Kidney (tissue), 13 donors: ENCODE measurements at regions not wholly inside any gene's neighbourhood (a gene's known extent, or its start where the extent isn't known, plus 50 kb on each side); places are given as distances from the start of the nearest gene placed in this dataset.

Experiments
- DNase-seq, 5 donors: peaks; one replicate each; pipeline ENCODE4 v3.0.0-alpha.2; 2013 to 2020
- FAIRE-seq: peaks from 2 replicates; lab custom pipeline; 2012; peaks lifted over from hg19 to GRCh38; lab: Jason Lieb, UNC
- H3K27ac ChIP-seq, 2 donors: one replicate each; pipeline ENCODE4 v1.7.0; 2013; ENCODE audit warnings: low read depth in 2 of 2, low read length in 2 of 2, inconsistent platforms in 1 of 2
- H3K27me3 ChIP-seq: one replicate; pipeline ENCODE4 v1.7.1; 2013; ENCODE audit warnings: low read length, inconsistent platforms; ENCODE audit not compliant: control insufficient read depth, insufficient read depth
- H3K36me3 ChIP-seq, 3 donors: one replicate each; pipeline versions ENCODE4 v1.7.0 to v1.7.1; 2013; ENCODE audit warnings: low read length in 3 of 3, control low read depth in 1 of 3, inconsistent platforms in 1 of 3; ENCODE audit not compliant: insufficient read depth in 3 of 3, control insufficient read depth in 2 of 3
- H3K4me1 ChIP-seq, 3 donors: one replicate each; pipeline versions ENCODE4 v1.7.0 to v1.7.1; 2013; ENCODE audit warnings: low read length in 3 of 3, inconsistent platforms in 1 of 3, low read depth in 1 of 3; ENCODE audit not compliant: control insufficient read depth in 2 of 3, insufficient read depth in 2 of 3
- H3K4me3 ChIP-seq, 3 donors: one replicate each; pipeline versions ENCODE4 v1.7.0 to v1.8.1; 2013; ENCODE audit warnings: low read length in 3 of 3, control low read depth in 1 of 3, inconsistent platforms in 1 of 3
- H3K9ac ChIP-seq, 3 donors: one replicate each; pipeline versions ENCODE4 v1.7.0 to v1.7.1; 2013; ENCODE audit warnings: low read length in 3 of 3, control low read depth in 1 of 3, inconsistent platforms in 1 of 3
- H3K9me3 ChIP-seq, 3 donors: one replicate each; pipeline versions ENCODE4 v1.7.0 to v1.7.1; 2013; ENCODE audit warnings: low read length in 3 of 3, control low read depth in 1 of 3, inconsistent platforms in 1 of 3; ENCODE audit not compliant: control insufficient read depth in 2 of 3, insufficient read depth in 1 of 3
- intact Hi-C: fragments of 100-400 bp; cut with DNase I; formaldehyde crosslinking; loops from one replicate; pipeline ENCODE4 v1.11.1; 2022
- TF ChIP-seq, protein P1 (sequence below): IDR thresholded peaks from 3 replicates; pipeline ENCODE4 v1.5.1; 2012; ENCODE audit warnings: mild to moderate bottlenecking, moderate library complexity, borderline replicate concordance; ENCODE audit not compliant: insufficient read depth; ENCODE audit errors: extremely low read depth
- donor health status: control.
- donor health status: control.
- donor health status: control.
- donor health status: control.
- donor health status: control.
- donor health status: DM: yes; HTN: yes; CAD: no.
- donor health status: Normal renal cell carcinoma (clear cell type).

DNA sequence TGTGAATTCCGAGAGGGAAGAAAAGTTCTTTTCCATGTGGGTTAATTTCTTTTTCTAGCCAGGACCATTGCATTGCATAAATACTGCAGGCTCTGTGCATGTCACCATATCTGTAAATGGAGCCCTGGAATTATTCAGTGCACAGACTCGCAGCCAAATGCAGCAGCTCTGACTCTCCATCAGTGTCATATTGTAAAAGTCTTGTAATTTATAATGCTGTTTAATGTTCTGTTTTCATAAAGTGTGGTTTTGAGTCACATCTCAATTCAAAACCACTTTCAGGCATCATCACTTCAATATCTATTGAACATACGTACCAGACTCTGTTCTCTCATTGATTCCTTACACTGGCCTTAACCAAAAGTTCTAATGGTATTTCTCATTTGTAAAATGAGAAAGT lies 193.9 kb upstream of the RPL34 start:
- intact Hi-C loops, result no loop called here
- TF ChIP-seq, protein P1, sequence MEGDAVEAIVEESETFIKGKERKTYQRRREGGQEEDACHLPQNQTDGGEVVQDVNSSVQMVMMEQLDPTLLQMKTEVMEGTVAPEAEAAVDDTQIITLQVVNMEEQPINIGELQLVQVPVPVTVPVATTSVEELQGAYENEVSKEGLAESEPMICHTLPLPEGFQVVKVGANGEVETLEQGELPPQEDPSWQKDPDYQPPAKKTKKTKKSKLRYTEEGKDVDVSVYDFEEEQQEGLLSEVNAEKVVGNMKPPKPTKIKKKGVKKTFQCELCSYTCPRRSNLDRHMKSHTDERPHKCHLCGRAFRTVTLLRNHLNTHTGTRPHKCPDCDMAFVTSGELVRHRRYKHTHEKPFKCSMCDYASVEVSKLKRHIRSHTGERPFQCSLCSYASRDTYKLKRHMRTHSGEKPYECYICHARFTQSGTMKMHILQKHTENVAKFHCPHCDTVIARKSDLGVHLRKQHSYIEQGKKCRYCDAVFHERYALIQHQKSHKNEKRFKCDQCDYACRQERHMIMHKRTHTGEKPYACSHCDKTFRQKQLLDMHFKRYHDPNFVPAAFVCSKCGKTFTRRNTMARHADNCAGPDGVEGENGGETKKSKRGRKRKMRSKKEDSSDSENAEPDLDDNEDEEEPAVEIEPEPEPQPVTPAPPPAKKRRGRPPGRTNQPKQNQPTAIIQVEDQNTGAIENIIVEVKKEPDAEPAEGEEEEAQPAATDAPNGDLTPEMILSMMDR, result no peak
- FAIRE-seq (no peak), DNase-seq (no peak)
- Histone ChIP-seq H3K9me3 (peaks cover 0 to under 1% (median 0%) of the 10 kb centered on the region in 3 donors), H3K9ac (no peak overlapping the region), H3K4me1 (no peaks in the 10 kb centered on the region), H3K27me3 (no peaks in the 10 kb centered on the region), H3K4me3 (no peak overlapping the region), H3K27ac (no peak overlapping the region), H3K36me3 (no peaks in the 10 kb centered on the region)

DNA sequence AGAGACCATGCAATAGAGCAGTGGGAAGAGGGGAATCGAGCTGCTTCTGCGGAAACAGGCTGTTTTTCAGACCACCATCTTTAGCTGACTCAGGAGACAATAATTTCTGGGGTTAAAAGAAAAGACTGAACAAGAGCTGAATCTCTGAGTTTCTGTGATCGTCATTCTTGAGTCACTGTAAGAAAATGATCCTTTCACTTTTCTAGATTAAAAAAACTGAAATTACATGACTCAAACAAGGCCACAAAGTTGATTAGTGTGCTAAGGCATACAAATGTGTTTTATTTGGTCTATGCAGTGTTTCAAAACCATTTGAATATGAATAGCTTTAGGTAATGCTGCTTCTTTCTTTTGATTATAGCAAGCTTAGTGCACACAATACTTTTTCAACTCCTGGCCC lies 194.4 kb upstream of the RPL34 start:
- Histone ChIP-seq H3K27me3 (no peaks in the 10 kb centered on the region), H3K4me1 (no peaks in the 10 kb centered on the region), H3K4me3 (no peak overlapping the region), H3K9me3 (peaks cover 0 to 2% (median 0%) of the 10 kb centered on the region in 3 donors), H3K27ac (no peak overlapping the region), H3K9ac (no peak overlapping the region), H3K36me3 (no peaks in the 10 kb centered on the region)
- intact Hi-C loops, result no loop called here
- DNase-seq, result no peak
- FAIRE-seq, result no peak
- TF ChIP-seq, protein P1, result no peak

GRCh38 chr4:108417923-108418322 lies 202.5 kb upstream of the RPL34 start:
- Histone ChIP-seq H3K4me3 (no peak overlapping the region), H3K27me3 (no peaks in the 10 kb centered on the region), H3K4me1 (no peaks in the 10 kb centered on the region), H3K9me3 (peaks cover 0 to 2% (median 0%) of the 10 kb centered on the region in 3 donors), H3K27ac (no peak overlapping the region), H3K36me3 (no peaks in the 10 kb centered on the region), H3K9ac (no peak overlapping the region)
- TF ChIP-seq, protein P1, result no peak
- intact Hi-C loops, result no loop called here
- no peak for FAIRE-seq
- no peak for DNase-seq

DNA sequence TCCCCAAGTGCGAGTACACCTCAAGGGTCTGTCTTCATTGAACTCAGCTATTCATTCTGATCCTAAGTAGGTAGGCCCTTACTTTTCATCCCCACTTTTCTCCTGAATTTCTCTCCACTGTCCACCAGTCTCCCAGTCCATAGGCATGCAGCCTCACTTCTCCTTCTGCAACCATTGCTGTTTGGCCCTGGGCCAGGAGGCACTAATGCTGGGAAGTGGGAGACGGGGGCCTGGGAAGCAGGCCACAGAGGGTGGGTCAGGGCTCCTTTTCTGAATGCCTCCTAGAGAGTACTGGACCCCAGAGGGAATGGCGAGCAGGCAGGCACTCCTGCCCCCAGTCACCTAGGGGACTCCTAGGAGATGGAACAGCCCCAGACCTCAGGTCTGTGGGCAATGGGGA lies 203.5 kb upstream of the RPL34 start:
- TF ChIP-seq, protein P1, result no peak
- H3K4me1 ChIP-seq, result no peaks in the 10 kb centered on the region
- FAIRE-seq, result no peak
- no peak overlapping the region for H3K9ac ChIP-seq
- no peak overlapping the region for H3K4me3 ChIP-seq
- intact Hi-C loops, result no loop called here
- no peak overlapping the region for H3K27ac ChIP-seq
- H3K9me3 ChIP-seq, result peaks cover 0 to 2% (median 0%) of the 10 kb centered on the region in 3 donors
- no peak for DNase-seq
- no peaks in the 10 kb centered on the region for H3K36me3 ChIP-seq
- H3K27me3 ChIP-seq, result no peaks in the 10 kb centered on the region
